Ovary (tissue), 7 donors: ENCODE measurements at regions not wholly inside any gene's neighbourhood (a gene's known extent, or its start where the extent isn't known, plus 50 kb on each side); places are given as distances from the start of the nearest gene placed in this dataset.

ENCODE experiments used
- DNase-seq, 5 donors: peaks; one replicate each; pipeline ENCODE4 v3.0.0-alpha.2; 2019 to 2020
- H3K27ac ChIP-seq, 2 donors: fragments of 200-600 bp; one replicate each; pipeline versions ENCODE4 v1.5.1 to v1.8.0; 2019 to 2022
- H3K27me3 ChIP-seq: fragments of 200-600 bp; one replicate; pipeline ENCODE4 v1.8.0; 2022
- H3K36me3 ChIP-seq: fragments of 200-600 bp; sonication (generic); one replicate; pipeline ENCODE4 v1.5.1; 2019
- H3K4me1 ChIP-seq: one replicate; pipeline ENCODE4 v1.8.1; 2013; ENCODE audit warnings: mild to moderate bottlenecking, moderate library complexity; ENCODE audit not compliant: insufficient read depth
- H3K4me3 ChIP-seq: fragments of 200-600 bp; sonication (generic); one replicate; pipeline ENCODE4 v1.5.1; 2017
- H3K9me3 ChIP-seq, 2 donors: fragments of 200-600 bp in 1 of 2; sonication (generic) in 1 of 2; one replicate each; pipeline versions ENCODE4 v1.5.1 to v1.8.1; 2013 to 2019; ENCODE audit warnings: mild to moderate bottlenecking in 1 of 2, moderate library complexity in 1 of 2
- EP300 ChIP-seq: sonication (generic); formaldehyde crosslinking; IDR thresholded peaks from one replicate; pipeline ENCODE4 v1.6.1; 2017; ENCODE audit warnings: antibody characterized with exemption
- POLR2A ChIP-seq: fragments of 450-650 bp; IDR thresholded peaks from one replicate; pipeline ENCODE4 v1.6.1; 2017; ENCODE audit warnings: antibody characterized with exemption, mild to moderate bottlenecking, moderate library complexity
- WGBS, 3 donors: extraction: QIAGEN DNeasy Blood & Tissue Kit in 1 of 3; methylation state at CpG; one replicate each; pipeline versions ENCODE4 v1.1.5 to v1.1.7; 2013 to 2017; 5-methylcytosine and 5-hydroxymethylcytosine counted together
- intact Hi-C, 4 donors: fragments of 100-400 bp; cut with DNase I; formaldehyde crosslinking; loops; one replicate each; pipeline versions ENCODE4 v1.11.0 to v1.15.1; 2022 to 2023
- TF ChIP-seq, protein P1 (sequence below), 3 donors: fragments of 450-650 bp in 2 of 3; fragments of 200-600 bp in 1 of 3; IDR thresholded peaks; one replicate each; pipeline versions ENCODE4 v1.5.1 to v1.8.0; 2016 to 2022; ENCODE audit warnings: antibody characterized with exemption in 3 of 3, mild to moderate bottlenecking in 1 of 3
- donor health status: DM: no; HTN: no; CAD: no; lungs with moderate emphysema.
- donor health status: DM: no; HTN: no; CAD: no.
- donor health status: Bipolar disorder and iron deficiency.
- donor health status: DM: no; HTN: no; CAD: no.
- donor health status: DM: yes; HTN: yes; CAD: no.

DNA sequence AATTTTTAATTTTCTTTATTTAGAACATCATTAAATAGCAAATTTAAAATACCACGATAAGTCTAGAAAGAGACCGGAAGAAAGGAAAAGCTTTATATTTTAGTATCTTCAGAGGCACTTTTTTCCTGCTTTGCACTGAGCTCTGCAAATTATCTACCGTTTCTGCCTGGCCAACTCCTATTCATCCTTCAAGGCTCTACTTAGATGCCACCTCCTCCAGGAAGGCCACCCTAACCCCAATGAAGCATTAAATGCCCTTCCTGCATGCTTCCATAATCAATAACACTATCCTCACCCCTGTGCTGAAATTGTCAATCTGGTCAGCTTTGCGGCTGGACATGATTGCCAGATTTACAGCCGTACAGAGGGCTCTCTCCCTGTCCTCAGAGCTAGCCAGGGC lies 141.8 kb upstream of the CHST15 start:
- intact Hi-C loops = no loop called here
- 91 to 94% (median 93%) methylated on average over 5 of the region's 5 CpGs for WGBS, 3 donors
- TF ChIP-seq POLR2A (no peak), EP300 (no peak)
- TF ChIP-seq, protein P1, sequence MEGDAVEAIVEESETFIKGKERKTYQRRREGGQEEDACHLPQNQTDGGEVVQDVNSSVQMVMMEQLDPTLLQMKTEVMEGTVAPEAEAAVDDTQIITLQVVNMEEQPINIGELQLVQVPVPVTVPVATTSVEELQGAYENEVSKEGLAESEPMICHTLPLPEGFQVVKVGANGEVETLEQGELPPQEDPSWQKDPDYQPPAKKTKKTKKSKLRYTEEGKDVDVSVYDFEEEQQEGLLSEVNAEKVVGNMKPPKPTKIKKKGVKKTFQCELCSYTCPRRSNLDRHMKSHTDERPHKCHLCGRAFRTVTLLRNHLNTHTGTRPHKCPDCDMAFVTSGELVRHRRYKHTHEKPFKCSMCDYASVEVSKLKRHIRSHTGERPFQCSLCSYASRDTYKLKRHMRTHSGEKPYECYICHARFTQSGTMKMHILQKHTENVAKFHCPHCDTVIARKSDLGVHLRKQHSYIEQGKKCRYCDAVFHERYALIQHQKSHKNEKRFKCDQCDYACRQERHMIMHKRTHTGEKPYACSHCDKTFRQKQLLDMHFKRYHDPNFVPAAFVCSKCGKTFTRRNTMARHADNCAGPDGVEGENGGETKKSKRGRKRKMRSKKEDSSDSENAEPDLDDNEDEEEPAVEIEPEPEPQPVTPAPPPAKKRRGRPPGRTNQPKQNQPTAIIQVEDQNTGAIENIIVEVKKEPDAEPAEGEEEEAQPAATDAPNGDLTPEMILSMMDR (IDR thresholded peaks at IDR 0.05) = no peak
- Histone ChIP-seq H3K27me3 (no peaks in the 10 kb centered on the region), H3K4me1 (no peaks in the 10 kb centered on the region), H3K9me3 (no peaks in the 10 kb centered on the region), H3K36me3 (no peaks in the 10 kb centered on the region), H3K27ac (no peak overlapping the region), H3K4me3 (no peak overlapping the region)
- no peak for DNase-seq

DNA sequence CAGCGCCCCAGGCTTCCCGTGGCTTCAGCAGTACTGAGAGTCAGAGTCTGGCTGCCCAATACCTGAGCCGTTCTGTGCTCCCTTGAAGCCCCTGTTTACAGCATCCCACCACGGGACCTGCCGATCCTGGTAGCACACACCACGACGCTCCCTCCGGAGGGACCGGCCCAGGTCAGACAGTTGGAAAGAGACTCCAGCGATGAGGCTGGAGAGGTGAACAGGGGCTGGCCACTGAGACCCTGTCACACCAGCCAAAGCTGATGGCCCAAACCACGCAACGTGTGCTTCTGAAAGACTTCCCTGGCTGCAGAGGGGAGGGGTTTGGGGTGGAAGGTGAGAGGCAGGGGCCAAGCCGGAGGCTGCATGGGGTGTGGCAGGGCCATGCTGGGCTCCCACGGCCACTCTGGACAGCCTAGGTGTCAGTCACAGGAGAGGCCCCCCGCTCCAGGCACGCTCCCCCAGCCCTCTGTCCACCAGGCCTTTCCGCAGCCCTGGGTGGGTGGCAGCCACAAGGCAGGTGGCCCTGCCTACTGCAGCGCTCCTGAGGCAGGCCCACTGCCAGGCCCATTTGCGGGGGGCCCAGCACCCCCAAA lies 140.2 kb upstream of the CHST15 start:
- no peak for DNase-seq
- H3K36me3 ChIP-seq = no peaks in the 10 kb centered on the region
- intact Hi-C loops = no loop called here
- TF ChIP-seq EP300 = no peak
- TF ChIP-seq, protein P1 (IDR thresholded peaks at IDR 0.05) = no peak
- WGBS, 3 donors = 87 to 91% (median 88%) methylated on average over 19 of the region's 19 CpGs
- no peaks in the 10 kb centered on the region for H3K27me3 ChIP-seq
- no peaks in the 10 kb centered on the region for H3K4me1 ChIP-seq
- H3K27ac ChIP-seq = no peak overlapping the region
- no peaks in the 10 kb centered on the region for H3K9me3 ChIP-seq
- no peak overlapping the region for H3K4me3 ChIP-seq

DNA sequence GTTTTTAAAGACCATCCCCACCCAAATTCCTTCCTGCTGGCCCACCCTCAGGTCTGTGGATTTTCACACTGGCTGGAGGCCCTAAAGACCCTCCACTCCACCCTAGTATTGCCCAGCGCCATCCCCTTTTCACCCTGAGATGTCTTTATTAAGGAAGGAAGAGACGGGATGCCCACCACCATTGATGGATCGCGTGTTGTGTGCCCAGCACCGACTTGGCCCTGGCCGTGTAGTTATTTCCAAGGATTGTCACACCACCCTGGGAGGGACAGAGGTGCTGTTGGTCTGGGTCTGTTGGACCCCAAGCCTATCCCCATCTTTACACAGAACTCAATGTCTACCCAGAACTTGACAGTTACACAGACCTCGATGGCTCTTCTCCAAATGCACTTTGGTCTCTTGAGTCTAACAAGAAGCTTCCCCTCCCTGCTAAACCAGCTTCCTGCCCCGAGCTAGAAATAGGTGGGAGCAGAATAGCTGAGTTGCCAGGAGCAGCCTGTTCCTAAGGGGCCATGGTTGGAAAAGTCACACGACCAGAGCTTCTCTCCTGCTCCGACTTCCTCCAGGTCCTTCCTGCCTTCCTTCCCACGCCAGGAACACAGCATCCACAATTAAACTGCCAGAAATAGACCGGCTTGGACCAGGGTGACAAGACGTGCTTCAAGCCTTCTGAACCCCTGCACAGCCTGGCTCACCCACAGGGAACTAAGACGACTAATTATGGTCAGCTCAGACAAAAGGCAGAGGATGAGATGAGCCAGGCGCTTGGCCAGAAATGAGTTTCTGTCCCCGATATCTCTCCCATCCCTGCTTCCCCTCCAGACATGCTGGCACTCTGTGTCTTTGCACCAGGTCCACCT lies 139.5 kb upstream of the CHST15 start:
- Histone ChIP-seq H3K27ac (no peak overlapping the region), H3K4me3 (no peak overlapping the region), H3K9me3 (no peaks in the 10 kb centered on the region), H3K27me3 (no peaks in the 10 kb centered on the region), H3K36me3 (no peaks in the 10 kb centered on the region), H3K4me1 (no peaks in the 10 kb centered on the region)
- TF ChIP-seq, protein P1 (IDR thresholded peaks at IDR 0.05) = no peak
- 60 to 73% (median 71%) methylated on average over 16 of the region's 16 CpGs for WGBS, 3 donors
- intact Hi-C loops = no loop called here
- DNase-seq = no peak

DNA sequence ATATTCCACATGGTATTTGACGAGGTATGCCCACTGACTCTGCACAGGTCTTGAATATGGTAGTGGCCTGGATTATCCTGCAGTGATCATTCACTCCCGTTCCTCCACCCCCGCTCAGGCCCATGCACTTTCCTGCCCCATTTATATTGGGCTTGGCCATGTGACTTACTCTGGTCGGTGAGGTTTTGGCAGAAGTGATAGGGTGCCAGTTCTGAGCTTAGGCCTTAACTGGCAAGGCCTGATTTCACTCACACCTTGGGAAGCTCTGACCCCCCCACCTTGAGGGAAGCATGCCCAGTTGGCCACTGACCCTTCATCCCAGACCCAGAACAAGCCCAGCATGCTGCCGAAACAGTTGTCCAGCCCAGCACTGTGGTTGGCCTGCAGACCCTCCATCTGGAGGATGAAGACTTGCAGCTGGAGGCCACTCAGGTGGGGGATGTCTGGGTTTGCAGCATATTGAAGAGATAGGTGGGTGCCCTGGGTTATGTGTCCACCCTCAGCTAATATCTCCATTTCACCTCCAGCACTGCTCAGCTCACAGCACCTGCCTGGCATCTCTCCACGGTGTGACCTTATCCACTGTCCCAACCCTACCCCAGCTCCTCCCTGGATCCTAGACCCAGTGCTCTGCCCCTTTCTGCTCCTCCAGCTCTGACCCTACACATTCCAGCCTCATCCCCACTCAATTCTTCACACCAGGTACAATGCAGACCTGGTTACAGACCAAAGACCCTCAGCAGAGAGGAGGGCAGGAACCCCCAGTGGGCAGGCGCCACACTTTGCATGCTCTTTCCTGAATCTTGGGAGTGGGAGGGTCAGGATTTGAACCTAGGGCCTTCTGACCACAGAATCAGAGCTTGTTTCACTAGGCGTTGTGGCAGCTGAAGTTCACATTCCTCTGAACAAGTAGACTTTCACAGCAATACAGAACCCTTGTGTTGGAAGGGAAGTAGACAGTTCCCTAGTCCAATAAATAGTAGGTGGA lies 138.1 kb upstream of the CHST15 start:
- 87 to 98% (median 91%) methylated on average over 8 of the region's 8 CpGs for WGBS, 3 donors
- no peak for DNase-seq
- no peak overlapping the region for H3K4me3 ChIP-seq

More for the DNA sequence above, 138.1 kb upstream of the CHST15 start:
- Histone ChIP-seq H3K9me3 (no peaks in the 10 kb centered on the region), H3K27me3 (no peaks in the 10 kb centered on the region), H3K36me3 (no peaks in the 10 kb centered on the region), H3K27ac (no peak overlapping the region), H3K4me1 (no peaks in the 10 kb centered on the region)
- intact Hi-C loops = no loop called here
- TF ChIP-seq EP300 = no peak
- TF ChIP-seq POLR2A = no peak
- TF ChIP-seq, protein P1 (IDR thresholded peaks at IDR 0.05) = no peak
